ENCODE measurements at regions not wholly inside any gene's neighbourhood (a gene's known extent, or its start where the extent isn't known, plus 50 kb on each side); places are given as distances from the start of the nearest gene placed in this dataset.

GRCh38 chr4:137626942-137627738, 94.8 kb upstream of the PCDH18 start:
- ATAC-seq (ENCODE audit: low FRiP score) = no peak
- intact Hi-C loops (cut with DNase I) = no loop called here
- H3K27ac ChIP-seq (ENCODE audit: low read depth in 1 of 2, low read length in 2 of 2) = no peak overlapping the region
- DNase-seq = no peak
- no peaks in the 10 kb centered on the region for H3K9me3 ChIP-seq (ENCODE audit: control insufficient read depth, low read length)
- 88 to 90% methylated on average over 4 of the region's 4 CpGs for WGBS, 2 donors
- no peaks in the 10 kb centered on the region for H3K36me3 ChIP-seq (ENCODE audit: control insufficient read depth in 1 of 2, insufficient read depth in 2 of 2, low read length in 1 of 2)
- no peaks in the 10 kb centered on the region for H3K4me1 ChIP-seq (ENCODE audit: control insufficient read depth in 1 of 2, insufficient read depth in 2 of 2, low read length in 2 of 2)
- no peak overlapping the region for H3K4me3 ChIP-seq (ENCODE audit: low read length in 2 of 2)
- no peaks in the 10 kb centered on the region for H3K27me3 ChIP-seq (ENCODE audit: control insufficient read depth in 1 of 2, insufficient read depth in 2 of 2, low read length in 1 of 2)

- H3K27me3 ChIP-seq (ENCODE audit: control insufficient read depth in 1 of 2, insufficient read depth in 2 of 2, low read length in 1 of 2) = no peaks in the 10 kb centered on the region
- no peaks in the 10 kb centered on the region for H3K36me3 ChIP-seq (ENCODE audit: control insufficient read depth in 1 of 2, insufficient read depth in 2 of 2, low read length in 1 of 2)
- DNase-seq (no peak), ATAC-seq (ENCODE audit: low FRiP score) (no peak)
- H3K4me3 ChIP-seq (ENCODE audit: low read length in 2 of 2) = no peak overlapping the region
- 68% methylated on average over 2 of the region's 2 CpGs for WGBS, 2 donors
- no peak overlapping the region for H3K27ac ChIP-seq (ENCODE audit: low read depth in 1 of 2, low read length in 2 of 2)
- no peaks in the 10 kb centered on the region for H3K9me3 ChIP-seq (ENCODE audit: control insufficient read depth, low read length)
- H3K4me1 ChIP-seq (ENCODE audit: control insufficient read depth in 1 of 2, insufficient read depth in 2 of 2, low read length in 2 of 2) = no peaks in the 10 kb centered on the region
- intact Hi-C loops (cut with DNase I) = no loop called here
Measured at GRCh38 chr4:137623013-137623412, 90.7 kb upstream of the PCDH18 start.

DNA sequence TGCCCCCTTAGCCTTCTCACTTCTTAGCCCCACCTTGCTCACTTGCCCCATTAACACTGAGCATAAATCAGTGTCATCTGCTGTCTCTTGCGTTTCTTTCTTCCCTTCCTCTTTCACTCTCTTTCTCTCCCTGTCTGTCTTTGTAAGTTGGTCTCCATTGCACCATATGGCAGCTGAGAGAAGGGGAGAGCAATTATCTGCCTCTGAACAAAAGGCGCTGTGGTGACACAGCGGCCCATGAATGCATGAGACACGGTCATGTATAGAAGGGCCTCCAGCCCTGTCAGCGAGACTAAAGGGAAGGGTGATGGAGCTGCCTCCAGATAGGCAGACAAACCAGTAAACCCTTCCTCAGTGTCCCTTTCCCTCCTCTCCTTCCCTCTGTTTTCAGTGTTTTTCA, 88.8 kb upstream of the PCDH18 start:
- WGBS, 2 donors = 68 to 71% methylated on average over 5 of the region's 5 CpGs
- intact Hi-C loops (cut with DNase I) = no loop called here
- H3K36me3 ChIP-seq (ENCODE audit: control insufficient read depth in 1 of 2, insufficient read depth in 2 of 2, low read length in 1 of 2) = no peaks in the 10 kb centered on the region
- no peaks in the 10 kb centered on the region for H3K4me1 ChIP-seq (ENCODE audit: control insufficient read depth in 1 of 2, insufficient read depth in 2 of 2, low read length in 2 of 2)
- no peak overlapping the region for H3K4me3 ChIP-seq (ENCODE audit: low read length in 2 of 2)
- no peak overlapping the region for H3K27ac ChIP-seq (ENCODE audit: low read depth in 1 of 2, low read length in 2 of 2)
- no peak for ATAC-seq (ENCODE audit: low FRiP score)
- H3K27me3 ChIP-seq (ENCODE audit: control insufficient read depth in 1 of 2, insufficient read depth in 2 of 2, low read length in 1 of 2) = no peaks in the 10 kb centered on the region
- H3K9me3 ChIP-seq (ENCODE audit: control insufficient read depth, low read length) = no peaks in the 10 kb centered on the region
- no peak for DNase-seq

GRCh38 chr4:137614491-137614890, 82.2 kb upstream of the PCDH18 start:
- intact Hi-C loops (cut with DNase I) = no loop called here

GRCh38 chr4:137611998-137612700, 79.9 kb upstream of the PCDH18 start:
- Histone ChIP-seq H3K27ac (ENCODE audit: low read depth in 1 of 2, low read length in 2 of 2) (no peak overlapping the region), H3K9me3 (ENCODE audit: control insufficient read depth, low read length) (no peaks in the 10 kb centered on the region), H3K4me1 (ENCODE audit: control insufficient read depth in 1 of 2, insufficient read depth in 2 of 2, low read length in 2 of 2) (no peaks in the 10 kb centered on the region), H3K36me3 (ENCODE audit: control insufficient read depth in 1 of 2, insufficient read depth in 2 of 2, low read length in 1 of 2) (no peaks in the 10 kb centered on the region), H3K27me3 (ENCODE audit: control insufficient read depth in 1 of 2, insufficient read depth in 2 of 2, low read length in 1 of 2) (no peaks in the 10 kb centered on the region), H3K4me3 (ENCODE audit: low read length in 2 of 2) (no peak overlapping the region)
- ATAC-seq (ENCODE audit: low FRiP score) (no peak), DNase-seq (no peak)
- intact Hi-C loops (cut with DNase I) = no loop called here
- WGBS, 2 donors = 36 to 42% methylated on average over 3 of the region's 3 CpGs

More at GRCh38 chr4:137614491-137614890, 82.2 kb upstream of the PCDH18 start:
- H3K4me1 ChIP-seq (ENCODE audit: control insufficient read depth in 1 of 2, insufficient read depth in 2 of 2, low read length in 2 of 2) = no peaks in the 10 kb centered on the region
- H3K27me3 ChIP-seq (ENCODE audit: control insufficient read depth in 1 of 2, insufficient read depth in 2 of 2, low read length in 1 of 2) = no peaks in the 10 kb centered on the region
- H3K9me3 ChIP-seq (ENCODE audit: control insufficient read depth, low read length) = no peaks in the 10 kb centered on the region
- ATAC-seq (ENCODE audit: low FRiP score) (no peak), DNase-seq (no peak)
- 92 to 97% methylated on average over 1 of the region's 1 CpG for WGBS, 2 donors
- H3K4me3 ChIP-seq (ENCODE audit: low read length in 2 of 2) = no peak overlapping the region
- no peaks in the 10 kb centered on the region for H3K36me3 ChIP-seq (ENCODE audit: control insufficient read depth in 1 of 2, insufficient read depth in 2 of 2, low read length in 1 of 2)
- no peak overlapping the region for H3K27ac ChIP-seq (ENCODE audit: low read depth in 1 of 2, low read length in 2 of 2)

DNA sequence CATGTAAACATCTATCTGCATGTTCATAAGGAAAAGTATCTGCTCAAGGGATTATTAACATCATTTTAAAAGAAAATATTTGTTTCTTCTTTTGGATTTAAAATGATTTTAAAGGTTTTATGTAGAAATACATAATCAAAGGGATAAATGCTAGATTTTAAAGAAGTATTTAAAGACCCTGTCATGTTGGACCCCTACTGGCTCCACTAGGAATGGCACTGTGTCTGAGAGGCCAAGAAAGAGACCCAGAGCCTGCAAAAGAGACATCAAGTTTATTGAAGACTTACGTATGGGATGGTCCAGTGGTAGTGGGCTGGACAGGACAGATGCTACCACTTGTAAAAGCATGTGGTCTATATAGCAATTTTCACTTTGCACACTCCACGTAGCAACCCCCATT, 78.7 kb upstream of the PCDH18 start:
- Histone ChIP-seq H3K27ac (ENCODE audit: low read depth in 1 of 2, low read length in 2 of 2) (no peak overlapping the region), H3K4me3 (ENCODE audit: low read length in 2 of 2) (no peak overlapping the region), H3K36me3 (ENCODE audit: control insufficient read depth in 1 of 2, insufficient read depth in 2 of 2, low read length in 1 of 2) (no peaks in the 10 kb centered on the region), H3K4me1 (ENCODE audit: control insufficient read depth in 1 of 2, insufficient read depth in 2 of 2, low read length in 2 of 2) (no peaks in the 10 kb centered on the region), H3K9me3 (ENCODE audit: control insufficient read depth, low read length) (no peaks in the 10 kb centered on the region), H3K27me3 (ENCODE audit: control insufficient read depth in 1 of 2, insufficient read depth in 2 of 2, low read length in 1 of 2) (no peaks in the 10 kb centered on the region)
- DNase-seq = no peak
- WGBS, 2 donors = 94 to 98% methylated on average over 2 of the region's 2 CpGs
- intact Hi-C loops (cut with DNase I) = no loop called here
- ATAC-seq (ENCODE audit: low FRiP score) = peak; percentile 57

GRCh38 chr4:137609718-137610430, 77.6 kb upstream of the PCDH18 start:
- Histone ChIP-seq H3K27me3 (ENCODE audit: control insufficient read depth in 1 of 2, insufficient read depth in 2 of 2, low read length in 1 of 2) (no peaks in the 10 kb centered on the region), H3K9me3 (ENCODE audit: control insufficient read depth, low read length) (no peaks in the 10 kb centered on the region), H3K36me3 (ENCODE audit: control insufficient read depth in 1 of 2, insufficient read depth in 2 of 2, low read length in 1 of 2) (no peaks in the 10 kb centered on the region), H3K27ac (ENCODE audit: low read depth in 1 of 2, low read length in 2 of 2) (no peak overlapping the region), H3K4me3 (ENCODE audit: low read length in 2 of 2) (no peak overlapping the region), H3K4me1 (ENCODE audit: control insufficient read depth in 1 of 2, insufficient read depth in 2 of 2, low read length in 2 of 2) (no peaks in the 10 kb centered on the region)
- ATAC-seq (ENCODE audit: low FRiP score) (no peak), DNase-seq (no peak)
- intact Hi-C loops (cut with DNase I) = no loop called here
- 33 to 40% methylated on average over 4 of the region's 4 CpGs for WGBS, 2 donors

GRCh38 chr4:137608085-137608484, 75.8 kb upstream of the PCDH18 start:
- no peak overlapping the region for H3K27ac ChIP-seq (ENCODE audit: low read depth in 1 of 2, low read length in 2 of 2)
- H3K9me3 ChIP-seq (ENCODE audit: control insufficient read depth, low read length) = no peaks in the 10 kb centered on the region
- intact Hi-C loops (cut with DNase I) = no loop called here
- H3K4me3 ChIP-seq (ENCODE audit: low read length in 2 of 2) = no peak overlapping the region
- H3K36me3 ChIP-seq (ENCODE audit: control insufficient read depth in 1 of 2, insufficient read depth in 2 of 2, low read length in 1 of 2) = no peaks in the 10 kb centered on the region
- no peak for DNase-seq
- no peaks in the 10 kb centered on the region for H3K4me1 ChIP-seq (ENCODE audit: control insufficient read depth in 1 of 2, insufficient read depth in 2 of 2, low read length in 2 of 2)
- ATAC-seq (ENCODE audit: low FRiP score) = peak; percentile 83
- 89 to 94% methylated on average over 1 of the region's 1 CpG for WGBS, 2 donors
- H3K27me3 ChIP-seq (ENCODE audit: control insufficient read depth in 1 of 2, insufficient read depth in 2 of 2, low read length in 1 of 2) = no peaks in the 10 kb centered on the region
